Rectal smooth muscle tissue (tissue), 1 donor: ENCODE measurements at regions not wholly inside any gene's neighbourhood (a gene's known extent, or its start where the extent isn't known, plus 50 kb on each side); places are given as distances from the start of the nearest gene placed in this dataset.
A peak's percentile ranks its signal among the peaks of the same experiment; 100 is the strongest.

Source experiments
- H3K27ac ChIP-seq: one replicate; pipeline ENCODE4 v1.7.0; 2013; ENCODE audit warnings: low read depth, low read length, inconsistent platforms
- H3K27me3 ChIP-seq: one replicate; pipeline ENCODE4 v1.7.0; 2013; ENCODE audit warnings: low read length; ENCODE audit not compliant: control insufficient read depth, insufficient read depth
- H3K36me3 ChIP-seq: one replicate; pipeline ENCODE4 v1.7.0; 2013; ENCODE audit warnings: low read length; ENCODE audit not compliant: control insufficient read depth, insufficient read depth
- H3K4me1 ChIP-seq: one replicate; pipeline ENCODE4 v1.7.0; 2013; ENCODE audit warnings: low read length; ENCODE audit not compliant: control insufficient read depth, insufficient read depth
- H3K4me3 ChIP-seq: one replicate; pipeline ENCODE4 v1.7.0; 2013; ENCODE audit warnings: low read length
- H3K9ac ChIP-seq: one replicate; pipeline ENCODE4 v1.7.0; 2013; ENCODE audit warnings: low read length

GRCh38 chr5:89904442-89904841, 505.1 kb downstream of the CETN3 start:
- Histone ChIP-seq H3K9ac (no peak overlapping the region), H3K4me3 (no peak overlapping the region), H3K27me3 (no peaks in the 10 kb centered on the region), H3K27ac (no peak overlapping the region), H3K4me1 (peaks cover 11% of the 10 kb centered on the region), H3K36me3 (no peaks in the 10 kb centered on the region)

GRCh38 chr5:89901983-89902382, 507.6 kb downstream of the CETN3 start:
- Histone ChIP-seq H3K9ac (no peak overlapping the region), H3K27ac (peak overlapping the region; percentile 70), H3K4me1 (peaks cover 11% of the 10 kb centered on the region), H3K27me3 (no peaks in the 10 kb centered on the region), H3K4me3 (no peak overlapping the region), H3K36me3 (no peaks in the 10 kb centered on the region)

- no peaks in the 10 kb centered on the region for H3K27me3 ChIP-seq
- no peak overlapping the region for H3K9ac ChIP-seq
- H3K4me3 ChIP-seq = no peak overlapping the region
- no peaks in the 10 kb centered on the region for H3K36me3 ChIP-seq
- H3K4me1 ChIP-seq = peaks cover 11% of the 10 kb centered on the region
- H3K27ac ChIP-seq = peak overlapping the region; percentile 70
These were observed 508.2 kb downstream of the CETN3 start for GRCh38 chr5:89901346-89901745.

GRCh38 chr5:89900346-89900745, 509.2 kb downstream of the CETN3 start:
- no peaks in the 10 kb centered on the region for H3K27me3 ChIP-seq
- no peak overlapping the region for H3K9ac ChIP-seq
- no peaks in the 10 kb centered on the region for H3K36me3 ChIP-seq
- H3K27ac ChIP-seq = no peak overlapping the region
- no peak overlapping the region for H3K4me3 ChIP-seq
- peaks cover 11% of the 10 kb centered on the region for H3K4me1 ChIP-seq

GRCh38 chr5:89899559-89899958, 510.0 kb downstream of the CETN3 start:
- H3K4me1 ChIP-seq = peaks cover 11% of the 10 kb centered on the region
- H3K4me3 ChIP-seq = no peak overlapping the region
- no peaks in the 10 kb centered on the region for H3K36me3 ChIP-seq
- no peak overlapping the region for H3K9ac ChIP-seq
- no peaks in the 10 kb centered on the region for H3K27me3 ChIP-seq
- H3K27ac ChIP-seq = no peak overlapping the region

- Histone ChIP-seq H3K4me3 (no peak overlapping the region), H3K27ac (no peak overlapping the region), H3K27me3 (no peaks in the 10 kb centered on the region), H3K36me3 (no peaks in the 10 kb centered on the region), H3K4me1 (no peaks in the 10 kb centered on the region), H3K9ac (no peak overlapping the region)
These were observed 516.0 kb downstream of the CETN3 start for GRCh38 chr5:89893546-89893945.

GRCh38 chr5:89885670-89886069, 523.9 kb downstream of the CETN3 start:
- Histone ChIP-seq H3K27ac (no peak overlapping the region), H3K27me3 (no peaks in the 10 kb centered on the region), H3K4me3 (no peak overlapping the region), H3K9ac (no peak overlapping the region), H3K4me1 (no peaks in the 10 kb centered on the region), H3K36me3 (no peaks in the 10 kb centered on the region)

GRCh38 chr5:89883967-89884366, 525.6 kb downstream of the CETN3 start:
- Histone ChIP-seq H3K9ac (no peak overlapping the region), H3K27me3 (no peaks in the 10 kb centered on the region), H3K4me1 (no peaks in the 10 kb centered on the region), H3K4me3 (no peak overlapping the region), H3K36me3 (no peaks in the 10 kb centered on the region), H3K27ac (no peak overlapping the region)

- Histone ChIP-seq H3K4me1 (no peaks in the 10 kb centered on the region), H3K9ac (no peak overlapping the region), H3K36me3 (no peaks in the 10 kb centered on the region), H3K4me3 (no peak overlapping the region), H3K27ac (no peak overlapping the region), H3K27me3 (no peaks in the 10 kb centered on the region)
These were observed 531.1 kb downstream of the CETN3 start for GRCh38 chr5:89878140-89879132.

GRCh38 chr5:89871906-89872305, 537.6 kb downstream of the CETN3 start:
- H3K36me3 ChIP-seq = no peaks in the 10 kb centered on the region
- no peak overlapping the region for H3K27ac ChIP-seq
- H3K27me3 ChIP-seq = no peaks in the 10 kb centered on the region
- H3K9ac ChIP-seq = no peak overlapping the region
- no peaks in the 10 kb centered on the region for H3K4me1 ChIP-seq
- H3K4me3 ChIP-seq = no peak overlapping the region

GRCh38 chr5:89869346-89869745, 540.2 kb downstream of the CETN3 start:
- Histone ChIP-seq H3K4me3 (no peak overlapping the region), H3K36me3 (no peaks in the 10 kb centered on the region), H3K27me3 (no peaks in the 10 kb centered on the region), H3K4me1 (no peaks in the 10 kb centered on the region), H3K9ac (no peak overlapping the region), H3K27ac (no peak overlapping the region)

GRCh38 chr5:89866410-89866809, 543.1 kb downstream of the CETN3 start:
- Histone ChIP-seq H3K36me3 (no peaks in the 10 kb centered on the region), H3K4me3 (no peak overlapping the region), H3K27ac (no peak overlapping the region), H3K9ac (no peak overlapping the region), H3K4me1 (no peaks in the 10 kb centered on the region), H3K27me3 (no peaks in the 10 kb centered on the region)

- no peaks in the 10 kb centered on the region for H3K4me1 ChIP-seq
- H3K36me3 ChIP-seq = no peaks in the 10 kb centered on the region
- H3K9ac ChIP-seq = no peak overlapping the region
- H3K4me3 ChIP-seq = no peak overlapping the region
- H3K27me3 ChIP-seq = no peaks in the 10 kb centered on the region
- no peak overlapping the region for H3K27ac ChIP-seq
These were observed 544.6 kb downstream of the CETN3 start for GRCh38 chr5:89864941-89865340.
